A673 (cell line): ENCODE measurements at regions not wholly inside any gene's neighbourhood (a gene's known extent, or its start where the extent isn't known, plus 50 kb on each side); places are given as distances from the start of the nearest gene placed in this dataset.

Source experiments
- BruUV-seq: library from RNA; stranded (reverse); fragments of 400-500 nt; replicated peaks from 2 replicates; lab custom pipeline; 2021; lab: Mats Ljungman, UMichigan
- CTCF ChIA-PET: fragments of 300-600 bp; sonication (Branson Sonifier 250); formaldehyde crosslinking; loops from one replicate; lab custom pipeline; 2022; ENCODE audit warnings: antibody characterized with exemption; lab: Charles Lee
- POLR2A ChIA-PET: fragments of 300-600 bp; sonication (Branson Sonifier 250); formaldehyde crosslinking; loops from one replicate; lab custom pipeline; 2022; ENCODE audit warnings: antibody characterized with exemption; ENCODE audit not compliant: low non-redundant PET; lab: Charles Lee
- DNase-seq: peaks from one replicate; pipeline ENCODE4 v3.0.0-alpha.2; 2015; ENCODE audit warnings: low spot score
- H3K27ac ChIP-seq: fragments of 200-600 bp; sonication (generic); 2 replicates; pipeline ENCODE4 v1.5.1; 2016; ENCODE audit warnings: mixed run types, low read depth, mild to moderate bottlenecking, mixed read lengths, antibody characterized with exemption, low read length; ENCODE audit not compliant: poor library complexity, severe bottlenecking
- H3K27me3 ChIP-seq: fragments of 200-600 bp; sonication (generic); replicated peaks from 2 replicates; pipeline ENCODE4 v1.6.1; 2017; ENCODE audit warnings: mixed run types, low read depth, mild to moderate bottlenecking, mixed read lengths, antibody characterized with exemption, low read length; ENCODE audit not compliant: insufficient read depth, poor library complexity
- H3K36me3 ChIP-seq: fragments of 200-600 bp; sonication (generic); 2 replicates; pipeline ENCODE4 v1.6.1; 2016; ENCODE audit warnings: mixed run types, mild to moderate bottlenecking, mixed read lengths, antibody characterized with exemption, low read length; ENCODE audit not compliant: insufficient read depth, poor library complexity, severe bottlenecking
- H3K4me1 ChIP-seq: fragments of 200-600 bp; sonication (generic); 2 replicates; pipeline ENCODE4 v1.6.1; 2017; ENCODE audit warnings: mixed run types, mild to moderate bottlenecking, mixed read lengths, antibody characterized with exemption, low read length; ENCODE audit not compliant: insufficient read depth, poor library complexity, severe bottlenecking
- H3K4me3 ChIP-seq: fragments of 200-600 bp; sonication (generic); 2 replicates; pipeline ENCODE4 v1.5.1; 2016; ENCODE audit warnings: low read depth, mixed run types, mild to moderate bottlenecking, mixed read lengths, low read length; ENCODE audit not compliant: poor library complexity, severe bottlenecking
- H3K9me3 ChIP-seq: fragments of 200-600 bp; sonication (generic); 2 replicates; pipeline ENCODE4 v1.6.1; 2016; ENCODE audit warnings: mixed run types, low read depth, mild to moderate bottlenecking, mixed read lengths, antibody characterized with exemption, low read length; ENCODE audit not compliant: poor library complexity, severe bottlenecking
- EZH2 ChIP-seq: fragments of 200-600 bp; sonication (generic); IDR thresholded peaks from 2 replicates; pipeline ENCODE4 v1.6.1; 2017; ENCODE audit warnings: borderline replicate concordance, low read depth, mild to moderate bottlenecking, mixed read lengths, antibody characterized with exemption, low read length; ENCODE audit not compliant: poor library complexity, severe bottlenecking
- intact Hi-C: fragments of 100-400 bp; cut with micrococcal nuclease; formaldehyde crosslinking; loops from one replicate; pipeline ENCODE4 v1.10.0; 2022; ENCODE audit not compliant: unreplicated experiment
- TF ChIP-seq, protein P1 (sequence below): fragments of 300-800, 200-600 bp; sonication (generic); conservative IDR thresholded peaks from 2 replicates; pipeline ENCODE4 v1.5.1; 2017; ENCODE audit warnings: low read depth, mild to moderate bottlenecking, antibody characterized with exemption, low read length, moderate library complexity, mixed read lengths

DNA sequence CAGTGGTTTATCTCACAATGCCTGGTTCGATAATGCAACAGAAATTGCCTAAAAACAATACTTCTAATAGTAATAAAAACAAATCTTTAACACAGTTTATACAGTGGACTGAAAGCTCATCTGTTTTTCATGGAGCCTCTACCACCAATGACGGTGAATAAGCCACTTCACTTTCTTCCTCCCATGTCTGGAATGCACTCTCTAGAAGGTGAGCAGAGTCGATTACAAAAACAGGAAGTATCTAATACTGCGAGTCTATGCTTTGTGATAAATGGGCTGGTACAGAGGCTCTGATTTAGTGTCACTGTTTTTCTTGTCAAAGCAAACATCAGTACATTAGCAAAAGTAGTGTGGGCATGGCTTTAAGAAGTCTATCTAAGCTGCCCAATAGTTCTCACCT is 1348.6 kb upstream of the SLC10A2 start:
- H3K4me1 ChIP-seq = no peaks in the 10 kb centered on the region
- no peak overlapping the region for H3K27ac ChIP-seq
- TF ChIP-seq EZH2 = no peak
- TF ChIP-seq, protein P1, sequence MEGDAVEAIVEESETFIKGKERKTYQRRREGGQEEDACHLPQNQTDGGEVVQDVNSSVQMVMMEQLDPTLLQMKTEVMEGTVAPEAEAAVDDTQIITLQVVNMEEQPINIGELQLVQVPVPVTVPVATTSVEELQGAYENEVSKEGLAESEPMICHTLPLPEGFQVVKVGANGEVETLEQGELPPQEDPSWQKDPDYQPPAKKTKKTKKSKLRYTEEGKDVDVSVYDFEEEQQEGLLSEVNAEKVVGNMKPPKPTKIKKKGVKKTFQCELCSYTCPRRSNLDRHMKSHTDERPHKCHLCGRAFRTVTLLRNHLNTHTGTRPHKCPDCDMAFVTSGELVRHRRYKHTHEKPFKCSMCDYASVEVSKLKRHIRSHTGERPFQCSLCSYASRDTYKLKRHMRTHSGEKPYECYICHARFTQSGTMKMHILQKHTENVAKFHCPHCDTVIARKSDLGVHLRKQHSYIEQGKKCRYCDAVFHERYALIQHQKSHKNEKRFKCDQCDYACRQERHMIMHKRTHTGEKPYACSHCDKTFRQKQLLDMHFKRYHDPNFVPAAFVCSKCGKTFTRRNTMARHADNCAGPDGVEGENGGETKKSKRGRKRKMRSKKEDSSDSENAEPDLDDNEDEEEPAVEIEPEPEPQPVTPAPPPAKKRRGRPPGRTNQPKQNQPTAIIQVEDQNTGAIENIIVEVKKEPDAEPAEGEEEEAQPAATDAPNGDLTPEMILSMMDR = no peak
- intact Hi-C loops = no loop called here
- no peak overlapping the region for H3K4me3 ChIP-seq
- no peaks in the 10 kb centered on the region for H3K36me3 ChIP-seq
- ChIA-PET POLR2A (no interaction called here), CTCF (no interaction called here)
- no peaks in the 10 kb centered on the region for H3K27me3 ChIP-seq
- DNase-seq = no peak
- BruUV-seq = no TSS peak
- no peaks in the 10 kb centered on the region for H3K9me3 ChIP-seq

DNA sequence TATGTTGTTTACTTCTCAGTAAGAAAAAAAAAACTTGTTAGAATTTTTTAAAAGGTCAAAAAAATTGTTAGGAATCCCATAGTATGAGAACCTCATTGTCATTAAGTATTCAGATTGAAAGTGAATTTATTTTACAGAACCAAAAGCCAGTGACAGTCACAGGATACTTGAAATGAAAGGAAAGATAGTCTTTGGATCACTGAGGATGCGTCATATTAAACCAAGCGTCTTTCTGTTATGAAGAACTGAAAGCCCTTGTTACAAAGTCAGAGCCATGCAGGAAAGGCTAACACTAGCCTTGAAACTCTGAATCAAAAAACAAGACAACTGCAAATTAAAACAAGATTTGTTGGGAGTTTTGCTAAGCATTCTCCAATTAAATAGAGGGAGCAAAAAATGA is 1348.0 kb upstream of the SLC10A2 start:
- CTCF ChIA-PET = no interaction called here
- Histone ChIP-seq H3K27ac (no peak overlapping the region), H3K9me3 (no peaks in the 10 kb centered on the region), H3K4me1 (no peaks in the 10 kb centered on the region), H3K27me3 (no peaks in the 10 kb centered on the region), H3K36me3 (no peaks in the 10 kb centered on the region), H3K4me3 (no peak overlapping the region)
- no peak for DNase-seq
- intact Hi-C loops = no loop called here
- POLR2A ChIA-PET = no interaction called here
- BruUV-seq = no TSS peak
- TF ChIP-seq, protein P1 = no peak
- TF ChIP-seq EZH2 = no peak

DNA sequence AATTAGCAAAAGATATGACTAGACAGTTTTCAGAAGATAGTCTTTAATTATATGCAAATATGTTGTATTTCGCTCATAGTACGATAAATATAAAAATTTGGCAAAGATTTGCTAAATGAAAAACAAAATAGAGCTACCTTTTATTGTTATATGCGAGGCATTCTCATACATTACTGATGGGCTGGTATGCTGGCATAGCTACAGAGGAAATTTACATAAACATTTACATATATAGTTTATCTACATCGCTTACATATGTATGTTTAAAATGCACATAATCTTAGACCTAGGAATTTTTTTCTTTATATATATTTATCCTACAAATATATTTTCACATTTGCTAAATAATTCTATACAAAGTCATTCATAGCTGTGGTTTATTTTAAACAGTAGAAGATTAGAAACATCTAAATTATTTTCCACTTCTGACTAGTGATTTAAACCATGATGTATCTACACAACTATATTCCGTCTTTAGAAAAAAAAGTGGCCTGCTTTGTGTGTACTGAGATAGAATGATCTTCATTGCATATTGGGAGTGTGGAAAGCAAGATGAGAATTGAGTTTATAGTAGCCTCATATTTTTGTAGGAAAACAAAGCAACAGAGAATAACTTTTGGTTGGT is 1345.0 kb upstream of the SLC10A2 start:
- TF ChIP-seq, protein P1 = no peak
- no peak for TF ChIP-seq EZH2
- ChIA-PET CTCF (no interaction called here), POLR2A (no interaction called here)
- no peak overlapping the region for H3K27ac ChIP-seq
- no peaks in the 10 kb centered on the region for H3K36me3 ChIP-seq
- no TSS peak for BruUV-seq
- no peak overlapping the region for H3K4me3 ChIP-seq
- DNase-seq = no peak
- H3K4me1 ChIP-seq = no peaks in the 10 kb centered on the region
- H3K27me3 ChIP-seq = no peaks in the 10 kb centered on the region
- intact Hi-C loops = no loop called here
- no peaks in the 10 kb centered on the region for H3K9me3 ChIP-seq
